GM18870 (cell line): ENCODE measurements at regions not wholly inside any gene's neighbourhood (a gene's known extent, or its start where the extent isn't known, plus 50 kb on each side); places are given as distances from the start of the nearest gene placed in this dataset.

ENCODE experiments used
- ATAC-seq: cut with Tn5 transposase; IDR thresholded peaks from one replicate; pipeline ENCODE4 v1.9.1; 2021; ENCODE audit warnings: moderate library complexity; ENCODE audit not compliant: unreplicated experiment

DNA sequence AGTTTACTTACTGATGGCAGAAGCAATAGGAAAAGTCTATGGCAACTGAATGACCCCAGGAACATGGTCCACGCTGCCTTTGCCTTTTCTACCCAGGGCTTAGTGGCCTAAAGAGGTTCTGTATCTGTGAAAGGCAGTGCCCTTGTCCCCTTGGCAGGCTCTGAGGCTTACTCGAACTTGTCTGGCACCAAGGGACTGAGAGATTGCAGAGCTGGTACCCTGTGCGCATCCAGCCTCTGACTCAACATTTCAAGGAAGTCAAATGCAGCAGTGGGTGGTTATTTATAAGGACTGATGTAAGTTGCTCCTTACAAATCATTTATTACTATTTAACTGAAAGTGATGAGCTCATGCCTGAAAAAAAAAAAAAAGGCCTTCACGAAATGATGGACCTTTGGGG, 299.9 kb upstream of the MYOCD start:
- ATAC-seq, result no peak

DNA sequence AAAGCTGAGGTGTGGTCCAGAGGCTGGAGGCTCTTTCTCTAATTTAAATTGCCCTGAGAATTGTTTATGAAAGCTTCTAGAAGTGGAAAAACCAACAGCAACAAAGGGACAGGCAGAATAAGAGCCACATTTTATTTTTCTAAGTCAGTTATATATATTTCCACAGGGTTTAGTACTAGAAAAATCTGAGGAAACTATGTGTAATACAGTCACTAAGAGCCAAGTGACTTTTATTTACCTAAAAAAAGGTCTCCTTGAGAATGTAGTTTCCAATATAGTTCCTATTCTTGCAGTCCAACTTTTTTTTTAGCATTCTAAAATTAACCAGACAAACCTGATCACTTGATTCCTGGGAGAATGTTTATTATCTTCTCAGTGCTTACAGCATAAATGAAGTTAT, 296.6 kb upstream of the MYOCD start:
- ATAC-seq, result no peak

DNA sequence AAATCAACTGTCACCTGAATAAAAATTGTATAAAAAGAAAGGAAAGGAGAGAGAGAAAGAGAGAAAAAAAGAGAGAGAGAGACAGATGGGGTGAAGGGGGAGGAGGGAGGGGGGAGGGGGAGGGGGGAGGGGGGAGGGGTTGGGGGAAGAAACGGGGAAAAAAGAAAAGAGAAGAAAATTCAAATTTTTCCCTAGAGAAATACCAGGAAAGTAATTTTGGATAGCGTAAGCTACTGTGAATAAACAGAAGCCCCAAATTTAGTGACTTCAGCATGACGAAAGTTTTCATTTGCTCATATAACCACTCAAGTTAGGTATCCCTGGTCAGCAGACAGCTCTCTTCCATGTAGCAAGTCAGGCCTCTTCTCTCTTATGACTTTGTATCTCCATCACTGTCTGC, 289.4 kb upstream of the MYOCD start:
- no peak for ATAC-seq

DNA sequence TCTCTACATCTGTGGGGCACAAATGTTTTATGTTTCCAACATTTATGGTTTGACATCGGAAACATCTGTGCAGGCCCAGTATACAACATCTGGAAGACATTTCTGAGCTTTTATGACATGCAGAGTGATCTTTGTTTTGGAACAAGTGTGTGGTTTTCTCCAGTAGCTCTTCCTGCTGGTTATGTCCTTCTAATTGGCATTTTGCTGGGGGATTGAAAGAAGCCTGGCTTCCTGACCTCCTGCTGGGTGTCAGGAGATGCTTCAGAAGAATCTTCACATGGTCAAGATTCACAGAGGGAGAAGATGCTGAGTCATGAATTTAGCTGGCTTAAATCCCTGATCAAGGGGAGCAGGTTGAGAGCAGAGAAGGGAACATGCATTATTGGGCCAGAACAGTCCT, 279.5 kb upstream of the MYOCD start:
- no peak for ATAC-seq

DNA sequence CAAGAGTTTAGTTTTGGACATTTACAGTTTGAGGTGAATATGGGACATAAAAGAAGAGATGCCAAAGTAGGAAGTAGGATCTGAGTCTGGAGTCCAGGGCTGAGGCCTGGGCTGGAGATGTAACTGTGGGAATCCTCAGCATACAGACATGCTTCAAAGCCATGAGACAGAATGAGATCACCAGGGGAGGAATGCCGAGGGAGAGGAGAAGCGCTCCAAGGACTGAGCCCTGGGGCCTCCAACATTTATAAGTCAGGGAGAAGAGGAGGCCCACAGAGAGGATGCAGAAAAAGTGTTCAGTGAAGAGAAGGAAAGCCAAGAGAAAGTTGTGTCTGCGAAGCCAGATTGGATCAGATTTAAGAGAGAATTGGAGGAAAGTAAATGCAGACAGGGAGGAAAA, 277.5 kb upstream of the MYOCD start:
- no peak for ATAC-seq

DNA sequence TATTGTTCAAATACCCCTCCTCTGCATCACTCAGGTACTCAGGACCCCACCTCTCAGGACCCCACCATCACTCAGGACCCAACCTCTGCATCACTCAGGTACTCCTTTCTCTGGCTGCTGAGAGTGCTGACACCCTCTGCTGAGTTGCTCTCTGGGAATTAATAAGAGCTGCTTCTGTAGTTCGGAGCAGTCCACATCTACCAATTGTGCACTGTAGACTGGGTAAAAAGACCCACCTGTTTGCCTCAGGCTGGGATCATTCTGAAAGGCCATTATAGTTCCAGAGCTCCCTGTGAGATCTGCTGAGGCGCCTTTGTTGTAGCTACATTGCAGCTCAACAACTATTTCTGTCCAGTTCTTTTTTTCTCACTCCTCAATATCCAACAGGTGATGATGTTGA, 276.3 kb upstream of the MYOCD start:
- ATAC-seq, result no peak

DNA sequence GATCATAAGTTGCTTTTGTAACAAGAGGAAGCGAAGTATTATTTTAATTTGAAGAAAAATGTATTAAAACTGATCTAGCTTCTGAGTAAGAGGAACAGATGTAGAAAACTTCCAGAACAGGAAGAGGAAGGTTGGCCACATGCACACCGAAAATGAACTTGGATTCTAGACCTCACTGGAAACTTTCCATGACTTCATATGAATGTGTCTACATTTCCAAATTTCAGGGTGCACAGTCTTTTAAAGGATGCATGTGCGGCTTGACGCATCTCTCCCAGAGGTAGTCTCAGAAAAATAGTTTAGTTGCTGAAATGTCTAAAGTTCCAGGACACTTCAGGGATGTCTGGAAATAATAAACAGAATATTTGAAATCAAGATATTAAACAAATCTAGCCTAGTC, 275.1 kb upstream of the MYOCD start:
- ATAC-seq, result no peak

DNA sequence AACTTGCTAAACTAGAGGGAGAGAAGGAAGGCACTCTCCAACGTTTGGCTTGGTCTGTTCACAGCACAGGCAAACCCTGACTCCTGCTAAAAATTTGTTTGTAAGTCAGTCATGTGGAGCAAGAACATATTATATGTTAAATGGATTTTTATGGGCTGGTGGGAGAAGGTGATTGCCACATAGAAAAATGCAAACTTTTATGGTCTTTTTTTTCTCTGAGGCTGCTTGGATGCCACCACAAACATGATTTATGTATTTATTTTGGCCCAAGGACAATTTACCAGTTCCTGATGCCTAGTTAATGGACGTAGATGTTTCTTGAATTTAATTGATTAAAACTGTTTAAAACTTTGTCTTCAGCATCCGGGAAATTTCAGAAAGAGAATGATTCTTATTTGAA, 274.2 kb upstream of the MYOCD start:
- ATAC-seq, result no peak

DNA sequence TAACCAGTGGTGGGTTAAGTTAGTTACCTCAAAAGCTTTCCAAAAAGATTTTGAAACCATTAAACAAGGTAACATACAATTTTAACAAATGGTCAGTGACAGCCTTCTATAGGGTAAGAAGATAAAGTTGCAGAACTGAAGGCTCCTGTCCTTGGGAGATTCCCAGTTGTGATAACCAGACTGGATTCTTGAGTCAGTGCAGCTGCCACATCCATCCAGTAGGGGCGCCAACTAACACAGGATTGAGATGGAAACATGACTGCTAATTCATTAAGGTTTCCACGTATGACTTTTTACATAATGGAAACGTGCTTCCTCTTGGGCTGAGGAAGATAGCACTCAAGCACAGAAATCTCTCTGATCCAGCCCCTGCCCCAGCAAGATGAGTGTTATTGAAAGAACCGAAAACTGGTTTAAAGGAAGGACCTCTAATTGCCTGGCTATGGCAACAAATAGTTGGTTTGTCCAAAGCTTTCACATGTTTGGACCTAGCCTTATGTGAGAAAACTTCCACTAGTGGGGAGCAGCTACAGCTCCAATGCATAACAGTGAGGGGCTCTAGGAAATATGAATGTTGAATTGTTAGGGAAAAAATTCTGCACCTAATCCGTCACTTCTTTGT, 269.8 kb upstream of the MYOCD start:
- ATAC-seq, result no peak

DNA sequence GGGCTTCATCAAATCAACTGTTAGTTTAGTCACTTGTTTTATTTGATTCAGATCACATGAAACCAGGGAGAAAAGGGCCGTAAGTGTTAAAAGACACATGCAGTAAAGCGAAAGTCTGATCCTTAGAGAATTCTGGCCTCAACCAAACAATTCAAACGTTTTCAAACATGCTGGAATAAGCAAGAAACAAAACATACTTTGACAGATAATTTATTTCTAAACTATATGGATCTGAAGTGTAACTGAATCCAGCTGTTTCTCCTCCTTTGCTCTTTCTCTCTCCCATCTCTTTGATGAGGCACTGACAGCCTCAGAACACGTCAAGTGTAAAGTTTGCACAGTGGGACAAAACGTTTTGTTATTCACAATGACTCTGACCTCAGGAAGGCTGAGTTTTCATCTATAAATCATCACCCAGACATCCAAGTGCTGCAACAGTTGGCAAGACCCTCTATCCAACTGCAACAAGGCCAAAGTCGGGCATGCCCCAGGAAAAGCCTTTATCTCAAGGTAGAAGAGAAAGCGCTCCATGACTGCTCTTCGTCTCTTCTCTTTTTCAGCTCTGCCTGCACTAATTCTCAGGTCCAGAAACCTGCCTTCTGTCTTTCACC, 267.1 kb upstream of the MYOCD start:
- ATAC-seq, result no peak

DNA sequence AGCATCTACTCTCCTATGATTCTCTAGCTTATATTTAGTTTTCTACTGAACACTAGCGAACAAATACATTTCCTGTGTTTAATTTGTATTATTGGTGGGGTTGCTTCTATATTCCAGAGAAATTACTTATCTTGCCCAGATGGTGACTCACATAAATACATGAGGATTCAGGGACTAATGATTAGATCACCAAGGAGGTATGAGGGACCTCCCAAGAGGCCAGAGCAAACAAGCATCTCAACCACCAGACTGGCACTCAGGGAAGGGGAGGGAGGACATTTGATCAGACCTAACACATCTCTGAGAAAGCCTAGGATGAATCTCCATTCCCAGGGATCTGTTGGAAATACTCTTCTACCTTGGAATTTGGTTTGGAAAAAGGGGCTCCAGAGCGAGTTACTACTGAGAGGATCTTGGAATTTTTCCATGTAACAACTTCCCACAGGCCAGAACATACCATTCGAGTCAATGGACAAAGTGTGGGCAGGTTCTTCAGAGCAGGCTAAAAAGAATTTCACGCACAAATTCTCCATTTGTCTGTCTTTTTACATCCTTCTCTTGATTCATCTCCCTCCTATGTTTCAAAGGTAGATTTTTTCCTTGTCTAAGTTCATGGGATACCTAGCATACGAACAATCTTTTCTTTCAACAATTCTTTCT, 262.6 kb upstream of the MYOCD start:
- ATAC-seq, result no peak

DNA sequence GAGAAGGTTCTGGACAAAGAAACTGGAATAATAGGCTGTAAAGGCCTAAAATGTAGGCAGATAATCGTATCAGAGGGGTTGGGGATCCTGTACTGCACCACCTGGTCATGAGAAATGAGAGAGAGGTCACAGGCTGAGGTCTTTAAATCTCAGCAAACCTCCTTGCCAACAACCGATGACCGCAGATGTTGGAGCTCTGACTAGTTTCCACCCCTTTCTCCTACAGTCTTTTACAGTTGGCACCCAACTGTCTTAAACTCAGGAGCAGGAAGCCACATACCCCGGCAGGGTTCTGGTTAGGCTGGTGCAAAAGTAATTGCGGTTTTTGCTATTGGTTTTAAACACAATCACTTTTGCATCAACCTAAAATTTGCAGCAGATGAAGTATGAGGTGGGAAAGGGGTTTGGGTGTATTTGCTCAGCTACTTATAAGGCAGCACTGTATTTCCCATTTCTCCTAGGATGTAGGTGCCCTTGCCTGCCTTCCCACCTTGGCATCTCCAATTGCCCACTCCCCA, 261.8 kb upstream of the MYOCD start:
- no peak for ATAC-seq

DNA sequence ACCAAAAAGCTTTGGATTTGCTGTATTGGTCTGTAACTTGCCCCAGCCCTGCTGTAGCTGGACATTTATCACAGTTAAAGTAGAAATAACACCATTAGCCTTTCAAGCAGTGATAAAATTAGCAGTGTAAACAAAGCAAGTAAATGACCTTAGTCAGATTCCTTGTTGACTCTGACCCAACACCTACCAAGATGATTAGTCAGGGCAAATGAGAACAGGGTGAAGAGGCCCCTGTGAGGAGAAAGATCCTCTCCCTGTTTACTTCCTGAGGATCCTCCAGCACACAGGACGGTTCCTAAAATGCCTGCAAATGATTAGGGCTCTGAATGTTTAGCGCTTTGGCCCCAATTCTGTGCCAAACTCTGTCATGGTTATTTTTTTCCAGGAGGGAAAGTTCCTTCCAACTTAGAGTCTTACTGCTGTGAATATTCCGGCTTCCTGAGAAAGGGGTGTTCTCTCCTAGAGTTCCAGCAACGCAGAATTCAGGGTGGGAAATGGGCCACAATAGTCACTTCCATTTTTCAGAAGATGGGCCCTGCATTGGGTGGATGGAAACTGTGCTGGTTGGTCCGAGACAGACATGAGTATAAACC, 259.0 kb upstream of the MYOCD start:
- no peak for ATAC-seq

DNA sequence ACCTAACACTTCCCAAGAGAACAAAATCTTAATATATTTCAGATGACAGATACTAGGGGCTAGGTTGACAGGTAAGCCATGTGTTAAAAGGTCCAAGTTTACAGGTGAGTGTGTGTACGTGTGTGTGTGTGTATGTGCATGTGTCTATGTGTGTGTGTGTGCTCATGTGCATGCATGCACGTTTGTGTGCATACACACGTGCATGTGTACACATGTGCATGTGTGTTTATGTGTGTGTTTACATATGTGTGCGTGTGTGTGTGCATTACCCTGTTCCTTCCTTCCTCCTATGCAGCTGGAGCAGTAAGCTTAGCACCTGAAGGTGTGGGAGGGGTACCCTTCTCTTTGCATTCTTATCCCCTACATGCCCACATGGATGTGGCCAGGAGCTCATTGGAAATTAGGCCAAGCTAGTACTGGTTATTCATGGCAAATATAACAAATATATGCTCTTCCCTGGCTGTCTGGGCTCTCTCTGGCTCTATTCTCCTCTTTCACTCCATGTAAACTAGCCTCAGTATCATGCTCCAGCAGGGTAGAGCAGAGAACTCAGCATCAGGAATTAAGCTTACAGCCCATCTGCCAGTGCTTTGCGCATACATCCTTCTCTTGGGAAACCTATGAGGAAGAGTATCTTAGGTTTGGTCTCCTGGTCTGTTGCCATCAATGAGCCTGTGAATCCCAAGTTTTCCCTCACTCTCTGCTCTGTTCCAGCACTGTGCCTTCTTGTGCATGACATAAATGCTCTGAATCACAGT, 258.0 kb upstream of the MYOCD start:
- ATAC-seq, result no peak

DNA sequence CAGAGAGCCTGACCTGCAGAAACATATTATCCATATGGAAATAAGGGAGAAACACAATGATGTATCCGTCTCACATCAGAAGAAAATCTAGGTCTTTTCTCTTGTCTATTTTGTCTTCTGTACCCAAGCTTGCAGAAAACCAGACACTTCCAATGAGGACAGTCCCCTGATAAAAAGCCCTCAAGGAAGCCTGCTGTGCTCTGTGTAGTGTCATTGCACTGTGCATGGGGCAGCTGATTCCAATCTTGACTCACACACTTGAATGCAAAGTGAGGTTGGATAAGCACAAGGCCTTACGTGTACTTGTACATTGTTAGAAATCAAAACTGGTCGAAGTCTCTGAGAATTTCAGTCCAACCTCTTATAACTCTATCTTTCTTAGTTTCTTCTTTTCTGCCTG, 256.6 kb upstream of the MYOCD start:
- no peak for ATAC-seq

DNA sequence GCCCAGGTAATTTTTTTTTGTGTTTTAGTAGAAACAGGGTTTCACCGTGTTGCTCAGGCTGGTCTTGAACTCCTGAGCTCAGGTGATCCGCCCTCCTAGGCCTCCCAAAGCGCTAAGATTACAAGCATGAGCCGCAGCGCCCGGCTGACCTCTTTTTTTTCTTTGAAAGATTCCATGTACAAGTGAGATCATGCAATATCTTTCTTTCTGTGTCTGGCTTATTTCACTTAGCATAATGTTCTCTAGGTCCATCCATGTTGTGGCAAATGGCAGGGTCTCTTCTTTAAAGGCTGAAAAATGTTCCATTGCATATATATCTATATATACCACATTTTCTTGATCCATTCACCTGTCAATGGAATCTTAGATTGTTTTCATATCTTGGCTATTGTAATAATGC, 255.0 kb upstream of the MYOCD start:
- no peak for ATAC-seq

DNA sequence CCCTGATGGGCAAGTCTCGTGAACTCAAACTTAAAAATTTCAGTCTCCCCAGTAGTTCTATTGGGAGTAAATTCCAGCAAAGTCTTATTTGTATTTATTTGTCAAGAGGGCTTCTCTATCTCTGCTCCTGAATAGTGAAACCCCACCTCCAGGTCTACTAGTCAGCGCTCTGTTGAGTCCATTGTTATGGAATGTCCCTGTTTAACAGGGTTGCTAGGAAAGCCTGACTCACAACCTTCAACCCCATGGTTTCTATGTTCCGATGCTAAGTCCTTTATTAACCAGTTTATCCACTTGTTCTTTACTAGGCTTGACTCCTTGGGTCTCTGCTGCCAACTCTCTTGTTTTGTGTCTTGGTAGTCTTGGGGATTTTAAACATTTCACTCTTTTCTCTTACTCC, 250.7 kb upstream of the MYOCD start:
- ATAC-seq, result no peak

DNA sequence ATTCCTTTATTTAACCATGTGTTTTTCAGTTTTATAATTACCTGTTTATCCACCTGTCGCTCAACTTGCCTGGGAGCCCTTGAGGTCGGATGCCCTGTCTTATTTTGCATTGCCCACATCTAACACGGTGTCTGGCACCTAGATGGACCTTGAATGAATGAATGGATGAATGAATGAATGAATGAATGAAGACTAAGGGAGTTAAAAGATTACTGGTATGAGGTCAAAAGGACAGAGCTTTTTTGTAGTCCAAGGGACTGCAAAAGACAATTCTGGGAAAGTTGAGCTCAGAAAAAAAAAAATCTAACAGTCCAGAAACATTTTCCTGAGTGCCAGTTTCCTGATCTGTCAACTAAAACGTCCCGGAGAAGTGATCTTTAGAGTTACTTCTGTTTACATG, 244.6 kb upstream of the MYOCD start:
- ATAC-seq, result no peak

DNA sequence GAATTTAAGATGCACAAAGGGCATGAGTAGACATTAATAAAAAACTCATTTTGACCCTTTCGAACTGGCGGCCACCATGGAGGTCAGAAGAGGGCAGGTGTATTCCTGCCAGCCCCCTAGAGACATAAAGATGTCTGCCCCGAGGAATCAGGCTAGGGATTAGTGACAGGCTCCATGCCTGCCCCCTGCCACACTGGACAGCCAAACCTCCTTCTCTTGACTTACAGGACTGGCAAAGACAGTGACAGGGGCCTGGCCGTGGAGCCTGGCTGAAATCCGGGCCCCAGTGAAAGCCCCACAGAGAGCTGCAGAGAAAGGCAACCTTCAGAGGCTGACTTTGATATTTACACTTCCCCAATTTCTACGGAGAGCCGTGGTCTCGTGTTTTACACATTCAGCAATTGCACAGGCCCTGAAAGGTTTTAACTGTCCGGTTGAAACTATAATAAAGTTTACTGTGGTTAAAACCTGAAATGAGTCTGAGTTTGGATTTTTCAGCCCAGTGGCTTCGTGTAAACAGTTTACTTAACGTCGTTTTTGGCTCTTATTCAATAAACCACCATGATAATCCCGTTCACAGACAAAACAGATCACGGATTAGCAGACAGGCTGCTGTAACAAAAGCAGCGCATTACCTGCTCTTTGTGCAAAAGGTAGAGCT, 243.9 kb upstream of the MYOCD start:
- ATAC-seq, result peak; percentile 77

DNA sequence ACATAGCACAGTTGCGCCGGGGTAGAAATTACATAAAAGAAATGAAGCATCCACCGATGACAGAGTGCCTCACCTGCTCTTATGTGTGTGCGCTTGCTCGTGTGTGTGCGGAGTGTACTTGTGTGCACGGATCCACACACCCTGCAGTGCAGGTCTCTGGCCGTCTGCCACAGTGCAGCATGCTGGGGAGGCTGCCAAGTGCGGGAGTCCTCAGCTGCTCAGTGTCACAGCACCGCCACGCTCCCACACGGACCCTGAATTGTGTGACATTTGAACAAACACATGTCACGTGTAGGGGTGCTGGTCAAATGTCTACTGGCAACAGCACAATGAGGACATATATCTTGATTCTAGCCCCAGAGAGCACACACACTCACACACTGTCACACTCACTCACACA, 243.0 kb upstream of the MYOCD start:
- no peak for ATAC-seq

DNA sequence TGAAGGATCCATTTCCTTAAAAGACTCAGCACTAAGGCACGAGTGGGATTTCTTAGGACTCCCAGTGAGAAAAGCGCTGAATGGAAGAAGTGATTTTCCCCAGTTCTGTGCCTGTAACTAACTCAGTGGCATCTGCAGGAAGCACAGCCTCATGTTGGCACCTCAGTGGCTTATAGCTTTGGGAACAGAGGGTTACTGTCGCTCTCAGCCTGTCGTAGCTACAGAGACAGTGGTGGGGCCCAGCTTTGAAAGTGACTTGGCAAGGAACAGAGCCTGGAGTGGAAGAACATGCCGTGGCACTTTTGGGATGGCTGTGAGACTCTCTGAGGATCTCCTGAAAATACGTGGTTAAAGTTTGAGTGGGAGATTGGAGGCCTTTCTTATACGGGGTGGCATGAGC, 242.4 kb upstream of the MYOCD start:
- no peak for ATAC-seq
